Nucleus accumbens (tissue), 56 donors: ENCODE measurements at regions not wholly inside any gene's neighbourhood (a gene's known extent, or its start where the extent isn't known, plus 50 kb on each side); places are given as distances from the start of the nearest gene placed in this dataset.

Experiments
- DNase-seq, 56 donors: peaks; one replicate each; lab custom pipeline; 2025; lab: John Stamatoyannopoulos, UW

GRCh38 chr5:164431634-164432304, 926.4 kb downstream of the MAT2B start:
- no peak for DNase-seq

- no peak for DNase-seq
Measured at GRCh38 chr5:164433106-164433870, 927.9 kb downstream of the MAT2B start.

GRCh38 chr5:164435576-164435975, 930.2 kb downstream of the MAT2B start:
- DNase-seq, result no peak

GRCh38 chr5:164439799-164440198, 934.4 kb downstream of the MAT2B start:
- DNase-seq, result no peak

- no peak for DNase-seq
Measured at GRCh38 chr5:164449460-164449859, 944.0 kb downstream of the MAT2B start.

- no peak for DNase-seq
Measured at GRCh38 chr5:164466033-164466432, 960.6 kb downstream of the MAT2B start.

GRCh38 chr5:164470312-164470711, 964.9 kb downstream of the MAT2B start:
- no peak for DNase-seq

GRCh38 chr5:164472165-164472564, 966.7 kb downstream of the MAT2B start:
- no peak for DNase-seq

GRCh38 chr5:164475339-164475977, 970.0 kb downstream of the MAT2B start:
- peak in 1 of 56 donors; percentile 0 for DNase-seq

GRCh38 chr5:164481270-164481669, 975.9 kb downstream of the MAT2B start:
- no peak for DNase-seq

GRCh38 chr5:164482351-164482750, 976.9 kb downstream of the MAT2B start:
- DNase-seq, result no peak

- no peak for DNase-seq
Measured at GRCh38 chr5:164484948-164485347, 979.5 kb downstream of the MAT2B start.

GRCh38 chr5:164487939-164488338, 982.5 kb downstream of the MAT2B start:
- no peak for DNase-seq

- DNase-seq, result no peak
Measured at GRCh38 chr5:164497311-164498064, 992.1 kb downstream of the MAT2B start.

GRCh38 chr5:164498438-164498837, 993.0 kb downstream of the MAT2B start:
- DNase-seq, result no peak

- DNase-seq, result no peak
Measured at GRCh38 chr5:164500856-164501255, 995.4 kb downstream of the MAT2B start.

GRCh38 chr5:164501344-164501743, 995.9 kb downstream of the MAT2B start:
- no peak for DNase-seq

GRCh38 chr5:164504141-164504772, 998.8 kb downstream of the MAT2B start:
- DNase-seq, result peak in 29 of 56 donors; percentile 1 to 57 (median 12)

- DNase-seq, result no peak
Measured at GRCh38 chr5:164505791-164506190, 1000.4 kb downstream of the MAT2B start.

GRCh38 chr5:164518067-164518740, 1012.8 kb downstream of the MAT2B start:
- no peak for DNase-seq
